ENCODE measurements at regions not wholly inside any gene's neighbourhood (a gene's known extent, or its start where the extent isn't known, plus 50 kb on each side); places are given as distances from the start of the nearest gene placed in this dataset.

DNA sequence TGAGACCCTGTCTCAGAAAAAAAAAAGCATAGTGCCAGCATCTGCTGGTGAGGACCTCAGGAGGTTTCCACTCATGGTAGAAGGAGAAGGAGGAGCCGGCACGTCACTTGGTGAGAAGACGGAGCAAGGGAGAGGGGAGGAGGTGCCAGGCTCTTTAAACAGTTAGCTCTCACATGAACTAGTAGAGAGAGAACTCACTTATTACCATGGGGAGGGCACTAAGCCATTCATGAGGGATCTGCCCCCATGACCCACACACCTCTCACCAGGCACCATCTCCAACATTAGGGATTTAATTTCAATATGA, 62.9 kb upstream of the VKORC1L1 start:
- TF ChIP-seq, protein P1, sequence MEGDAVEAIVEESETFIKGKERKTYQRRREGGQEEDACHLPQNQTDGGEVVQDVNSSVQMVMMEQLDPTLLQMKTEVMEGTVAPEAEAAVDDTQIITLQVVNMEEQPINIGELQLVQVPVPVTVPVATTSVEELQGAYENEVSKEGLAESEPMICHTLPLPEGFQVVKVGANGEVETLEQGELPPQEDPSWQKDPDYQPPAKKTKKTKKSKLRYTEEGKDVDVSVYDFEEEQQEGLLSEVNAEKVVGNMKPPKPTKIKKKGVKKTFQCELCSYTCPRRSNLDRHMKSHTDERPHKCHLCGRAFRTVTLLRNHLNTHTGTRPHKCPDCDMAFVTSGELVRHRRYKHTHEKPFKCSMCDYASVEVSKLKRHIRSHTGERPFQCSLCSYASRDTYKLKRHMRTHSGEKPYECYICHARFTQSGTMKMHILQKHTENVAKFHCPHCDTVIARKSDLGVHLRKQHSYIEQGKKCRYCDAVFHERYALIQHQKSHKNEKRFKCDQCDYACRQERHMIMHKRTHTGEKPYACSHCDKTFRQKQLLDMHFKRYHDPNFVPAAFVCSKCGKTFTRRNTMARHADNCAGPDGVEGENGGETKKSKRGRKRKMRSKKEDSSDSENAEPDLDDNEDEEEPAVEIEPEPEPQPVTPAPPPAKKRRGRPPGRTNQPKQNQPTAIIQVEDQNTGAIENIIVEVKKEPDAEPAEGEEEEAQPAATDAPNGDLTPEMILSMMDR (IDR thresholded peaks at IDR 0.05; ENCODE audit: control extremely low read depth in 1 of 3, insufficient read depth in 1 of 3, low read depth in 1 of 3, low read length in 3 of 3), result no peak
- TF ChIP-seq CEBPB (IDR thresholded peaks at IDR 0.05; ENCODE audit: low read depth, low read length) (no peak), EZH2 (IDR thresholded peaks at IDR 0.05; ENCODE audit: low read depth, low read length, severe bottlenecking) (no peak), YY1 (IDR thresholded peaks at IDR 0.05; ENCODE audit: low read depth, low read length) (no peak), RAD21 (IDR thresholded peaks at IDR 0.05 in 1 of 2, conservative IDR thresholded peaks at IDR 0.05 in 1 of 2; ENCODE audit: low read depth in 2 of 2, low read length in 2 of 2) (no peak), TAF1 (IDR thresholded peaks at IDR 0.05; ENCODE audit: low read depth, low read length) (no peak), POLR2A (IDR thresholded peaks at IDR 0.05; ENCODE audit: control extremely low read depth in 1 of 2, low read depth in 2 of 2, low read length in 2 of 2) (no peak), MAFK (IDR thresholded peaks at IDR 0.05; ENCODE audit: low read depth, low read length) (no peak)
- TF ChIP-seq, protein P2, sequence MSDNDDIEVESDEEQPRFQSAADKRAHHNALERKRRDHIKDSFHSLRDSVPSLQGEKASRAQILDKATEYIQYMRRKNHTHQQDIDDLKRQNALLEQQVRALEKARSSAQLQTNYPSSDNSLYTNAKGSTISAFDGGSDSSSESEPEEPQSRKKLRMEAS (IDR thresholded peaks at IDR 0.05), result no peak
- TF ChIP-seq, protein P3, sequence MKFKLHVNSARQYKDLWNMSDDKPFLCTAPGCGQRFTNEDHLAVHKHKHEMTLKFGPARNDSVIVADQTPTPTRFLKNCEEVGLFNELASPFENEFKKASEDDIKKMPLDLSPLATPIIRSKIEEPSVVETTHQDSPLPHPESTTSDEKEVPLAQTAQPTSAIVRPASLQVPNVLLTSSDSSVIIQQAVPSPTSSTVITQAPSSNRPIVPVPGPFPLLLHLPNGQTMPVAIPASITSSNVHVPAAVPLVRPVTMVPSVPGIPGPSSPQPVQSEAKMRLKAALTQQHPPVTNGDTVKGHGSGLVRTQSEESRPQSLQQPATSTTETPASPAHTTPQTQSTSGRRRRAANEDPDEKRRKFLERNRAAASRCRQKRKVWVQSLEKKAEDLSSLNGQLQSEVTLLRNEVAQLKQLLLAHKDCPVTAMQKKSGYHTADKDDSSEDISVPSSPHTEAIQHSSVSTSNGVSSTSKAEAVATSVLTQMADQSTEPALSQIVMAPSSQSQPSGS (IDR thresholded peaks at IDR 0.05; ENCODE audit: low read length), result no peak
- TF ChIP-seq, protein P4, sequence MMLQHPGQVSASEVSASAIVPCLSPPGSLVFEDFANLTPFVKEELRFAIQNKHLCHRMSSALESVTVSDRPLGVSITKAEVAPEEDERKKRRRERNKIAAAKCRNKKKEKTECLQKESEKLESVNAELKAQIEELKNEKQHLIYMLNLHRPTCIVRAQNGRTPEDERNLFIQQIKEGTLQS (IDR thresholded peaks at IDR 0.05; ENCODE audit: insufficient read depth, low read depth, low read length), result no peak

Measured in H1 (cell line).